ENCODE measurements at regions not wholly inside any gene's neighbourhood (a gene's known extent, or its start where the extent isn't known, plus 50 kb on each side); places are given as distances from the start of the nearest gene placed in this dataset.

DNA sequence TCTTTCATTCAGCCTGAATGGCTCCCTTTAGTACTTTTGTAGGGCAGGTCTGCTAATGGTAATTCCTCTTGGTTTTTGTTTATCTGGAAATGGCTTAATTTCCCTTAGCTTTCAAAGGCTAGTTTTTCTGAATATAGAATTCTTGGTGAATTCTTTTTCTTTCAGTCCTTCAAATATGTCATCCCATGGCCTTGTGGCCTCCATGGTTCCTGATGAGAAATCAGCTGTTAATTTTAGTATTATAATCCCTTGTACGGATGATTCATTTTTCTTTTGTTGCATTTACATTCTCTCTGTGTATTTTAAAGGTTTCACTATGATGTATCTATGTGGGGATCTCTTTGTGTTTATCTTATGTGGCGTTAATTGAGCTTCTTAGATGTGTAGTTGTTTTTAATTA, 179.6 kb upstream of the ARG1 start:
- Histone ChIP-seq H3K4me1 (no peaks in the 10 kb centered on the region), H3K9me3 (no peaks in the 10 kb centered on the region), H3K27ac (no peak overlapping the region), H3K36me3 (no peaks in the 10 kb centered on the region), H3K27me3 (no peaks in the 10 kb centered on the region), H3K4me3 (no peak overlapping the region)
- DNase-seq (ENCODE audit: low spot score in 2 of 2) = no peak
- intact Hi-C loops (cut with DNase I) = no loop called here
- TF ChIP-seq CTCF (IDR thresholded peaks at IDR 0.05) = no peak

DNA sequence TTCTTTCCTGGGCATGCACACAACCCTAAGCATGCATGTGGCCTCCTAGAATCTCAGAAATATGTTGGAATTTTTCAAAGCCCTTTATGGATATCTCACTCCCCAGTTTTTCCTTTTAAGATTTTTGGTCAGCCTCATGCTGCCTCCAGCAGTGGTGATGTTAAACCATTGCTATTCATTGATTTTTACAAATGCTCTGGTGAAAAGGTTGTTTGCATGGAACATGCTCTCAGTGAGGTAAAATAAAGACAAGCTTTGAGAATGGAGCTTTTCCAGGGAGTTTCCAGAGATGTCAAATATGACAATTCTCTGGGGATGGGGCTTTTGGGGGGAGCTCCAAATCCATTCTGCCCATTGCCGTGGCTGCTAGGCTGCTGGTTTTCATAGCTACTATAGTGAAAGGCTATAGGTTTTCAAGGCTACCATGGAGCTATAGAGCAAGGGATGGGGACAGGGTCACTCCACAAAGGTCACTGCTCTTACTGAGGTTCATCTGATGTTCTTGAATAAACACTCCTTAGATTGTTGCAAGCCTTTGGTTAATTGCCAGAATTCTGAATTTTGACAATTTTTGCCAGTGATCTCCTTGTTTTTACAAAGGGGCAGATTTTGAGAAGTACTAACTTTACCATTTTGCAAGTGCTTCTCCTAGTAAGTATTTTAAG, 178.1 kb upstream of the ARG1 start:
- no peaks in the 10 kb centered on the region for H3K4me1 ChIP-seq
- no peaks in the 10 kb centered on the region for H3K27me3 ChIP-seq
- DNase-seq (ENCODE audit: low spot score in 2 of 2) = no peak
- TF ChIP-seq CTCF (IDR thresholded peaks at IDR 0.05) = no peak
- no peaks in the 10 kb centered on the region for H3K36me3 ChIP-seq
- no peaks in the 10 kb centered on the region for H3K9me3 ChIP-seq
- no peak overlapping the region for H3K4me3 ChIP-seq
- intact Hi-C loops (cut with DNase I) = no loop called here
- H3K27ac ChIP-seq = no peak overlapping the region

- H3K27me3 ChIP-seq = no peaks in the 10 kb centered on the region
- no peak overlapping the region for H3K4me3 ChIP-seq
- DNase-seq (ENCODE audit: low spot score in 2 of 2) = no peak
- no peak overlapping the region for H3K27ac ChIP-seq
- intact Hi-C loops (cut with DNase I) = no loop called here
- no peaks in the 10 kb centered on the region for H3K4me1 ChIP-seq
- no peaks in the 10 kb centered on the region for H3K36me3 ChIP-seq
- TF ChIP-seq CTCF (IDR thresholded peaks at IDR 0.05) = no peak
- H3K9me3 ChIP-seq = peaks cover 0 to 3% of the 10 kb centered on the region in 2 donors
Observed at GRCh38 chr6:131398176-131398575, 174.8 kb upstream of the ARG1 start.

GRCh38 chr6:131399433-131399832, 173.6 kb upstream of the ARG1 start:
- DNase-seq (ENCODE audit: low spot score in 2 of 2) = no peak
- no peak for TF ChIP-seq CTCF (IDR thresholded peaks at IDR 0.05)
- no peaks in the 10 kb centered on the region for H3K4me1 ChIP-seq
- H3K27me3 ChIP-seq = no peaks in the 10 kb centered on the region
- no peak overlapping the region for H3K4me3 ChIP-seq
- no peaks in the 10 kb centered on the region for H3K36me3 ChIP-seq
- intact Hi-C loops (cut with DNase I) = no loop called here
- H3K9me3 ChIP-seq = peaks cover 0 to 3% of the 10 kb centered on the region in 2 donors
- no peak overlapping the region for H3K27ac ChIP-seq

GRCh38 chr6:131400054-131400778, 172.8 kb upstream of the ARG1 start:
- intact Hi-C loops (cut with DNase I) = no loop called here
- Histone ChIP-seq H3K27ac (no peak overlapping the region), H3K4me3 (no peak overlapping the region), H3K36me3 (no peaks in the 10 kb centered on the region), H3K9me3 (peaks cover 0 to 3% of the 10 kb centered on the region in 2 donors), H3K27me3 (no peaks in the 10 kb centered on the region), H3K4me1 (no peaks in the 10 kb centered on the region)
- TF ChIP-seq CTCF (IDR thresholded peaks at IDR 0.05) = no peak
- no peak for DNase-seq (ENCODE audit: low spot score in 2 of 2)
